Mesenchymal stem cell (in vitro differentiated cells and primary cell): ENCODE measurements at regions not wholly inside any gene's neighbourhood (a gene's known extent, or its start where the extent isn't known, plus 50 kb on each side); places are given as distances from the start of the nearest gene placed in this dataset.

Experiments
- DNase-seq: peaks from one replicate; pipeline ENCODE4 v3.0.0-alpha.2; 2013
- H2AFZ ChIP-seq: one replicate; pipeline ENCODE4 v1.6.1; 2013; ENCODE audit warnings: low read depth, mild to moderate bottlenecking, control low read depth, inconsistent platforms, low read length, moderate library complexity
- H2AK5ac ChIP-seq: 2 replicates; pipeline ENCODE4 v1.6.1; 2013; ENCODE audit warnings: low read length, moderate library complexity, mild to moderate bottlenecking, inconsistent platforms; ENCODE audit not compliant: severe bottlenecking
- H2BK120ac ChIP-seq: one replicate; pipeline ENCODE4 v1.6.1; 2013; ENCODE audit warnings: low read depth, mild to moderate bottlenecking, inconsistent platforms, low read length, moderate library complexity
- H2BK12ac ChIP-seq, 2 experiments: one replicate each; pipeline ENCODE4 v1.6.1; 2013; ENCODE audit warnings: inconsistent platforms in 2 of 2, low read length in 2 of 2, mild to moderate bottlenecking in 2 of 2, moderate library complexity in 2 of 2, control low read depth in 1 of 2
- H2BK15ac ChIP-seq: one replicate; pipeline ENCODE4 v1.6.1; 2013; ENCODE audit warnings: mild to moderate bottlenecking, low read depth, inconsistent platforms; ENCODE audit not compliant: poor library complexity, severe bottlenecking
- H2BK5ac ChIP-seq: 2 replicates; pipeline ENCODE4 v1.6.1; 2013; ENCODE audit warnings: low read depth, mild to moderate bottlenecking, low read length, control low read depth, inconsistent platforms; ENCODE audit not compliant: poor library complexity, severe bottlenecking
- H3K14ac ChIP-seq, 2 experiments: one replicate each; pipeline ENCODE4 v1.6.1; 2013; ENCODE audit warnings: inconsistent platforms in 2 of 2, low read length in 2 of 2, control low read depth in 1 of 2, mild to moderate bottlenecking in 1 of 2, moderate library complexity in 1 of 2
- H3K18ac ChIP-seq, 2 experiments: one replicate each; pipeline ENCODE4 v1.6.1; 2013; ENCODE audit warnings: inconsistent platforms in 2 of 2, low read length in 2 of 2, control low read depth in 1 of 2, low read depth in 1 of 2, mild to moderate bottlenecking in 1 of 2
- H3K23ac ChIP-seq, 2 experiments: one replicate each; pipeline ENCODE4 v1.6.1; 2013; ENCODE audit warnings: inconsistent platforms in 2 of 2, low read length in 2 of 2, mild to moderate bottlenecking in 2 of 2, moderate library complexity in 2 of 2, control low read depth in 1 of 2
- H3K27ac ChIP-seq: 2 replicates; pipeline ENCODE4 v1.5.1; 2013; ENCODE audit warnings: mild to moderate bottlenecking, moderate library complexity, low read length, control low read depth, inconsistent platforms; ENCODE audit not compliant: poor library complexity, severe bottlenecking
- H3K27me3 ChIP-seq, 2 experiments: 2 replicates each; pipeline versions ENCODE4 v1.6.1 to v1.7.0; 2013; ENCODE audit warnings: low read length in 2 of 2, mild to moderate bottlenecking in 2 of 2, moderate library complexity in 2 of 2, control low read depth in 1 of 2, inconsistent platforms in 1 of 2; ENCODE audit not compliant: control insufficient read depth in 1 of 2, insufficient read depth in 1 of 2
- H3K36me3 ChIP-seq, 2 experiments: 2 replicates each; pipeline versions ENCODE4 v1.6.1 to v1.7.0; 2013; ENCODE audit warnings: low read length in 2 of 2, control low read depth in 1 of 2, inconsistent platforms in 1 of 2, low read depth in 1 of 2, mild to moderate bottlenecking in 1 of 2; ENCODE audit not compliant: insufficient read depth in 2 of 2, control insufficient read depth in 1 of 2
- H3K4ac ChIP-seq, 2 experiments: one replicate each; pipeline ENCODE4 v1.6.1; 2013; ENCODE audit warnings: inconsistent platforms in 2 of 2, low read length in 2 of 2, mild to moderate bottlenecking in 2 of 2, moderate library complexity in 2 of 2, control low read depth in 1 of 2, low read depth in 1 of 2
- H3K4me1 ChIP-seq: 2 replicates; pipeline ENCODE4 v1.6.1; 2013; ENCODE audit warnings: low read depth, low read length, control low read depth; ENCODE audit not compliant: control insufficient read depth, insufficient read depth
- H3K4me2 ChIP-seq: 2 replicates; pipeline ENCODE4 v1.6.1; 2013; ENCODE audit warnings: low read length, mild to moderate bottlenecking, inconsistent platforms; ENCODE audit not compliant: poor library complexity, severe bottlenecking
- H3K4me3 ChIP-seq, 2 experiments: 2 replicates each; pipeline versions ENCODE4 v1.5.1 to v1.7.0; 2013; ENCODE audit warnings: low read length in 2 of 2, mild to moderate bottlenecking in 2 of 2, control low read depth in 1 of 2, low read depth in 1 of 2; ENCODE audit not compliant: insufficient read depth in 1 of 2
- H3K79me1 ChIP-seq: replicated peaks from 2 replicates; pipeline ENCODE4 v1.6.1; 2013; ENCODE audit warnings: mild to moderate bottlenecking, control low read depth, low read length, inconsistent platforms; ENCODE audit not compliant: poor library complexity, severe bottlenecking
- H3K9ac ChIP-seq: 2 replicates; pipeline ENCODE4 v1.7.0; 2013; ENCODE audit warnings: mild to moderate bottlenecking, low read length, moderate library complexity
- H3K9me3 ChIP-seq: 2 replicates; pipeline ENCODE4 v1.7.0; 2013; ENCODE audit warnings: mild to moderate bottlenecking, low read length; ENCODE audit not compliant: control insufficient read depth
- H4K8ac ChIP-seq: one replicate; pipeline ENCODE4 v1.6.1; 2013; ENCODE audit warnings: inconsistent platforms, mild to moderate bottlenecking, low read length, moderate library complexity
- H4K91ac ChIP-seq: one replicate; pipeline ENCODE4 v1.6.1; 2013; ENCODE audit warnings: mild to moderate bottlenecking, low read length, inconsistent platforms
- WGBS: methylation state at CpG from one replicate; pipeline ENCODE4 v1.1.7; 2013; ENCODE audit warnings: mixed read lengths; 5-methylcytosine and 5-hydroxymethylcytosine counted together

- Histone ChIP-seq H3K4me2 (no peak overlapping the region), H3K23ac (no peak overlapping the region), H3K14ac (no peak overlapping the region), H4K8ac (no peak overlapping the region), H3K79me1 (no peaks in the 10 kb centered on the region), H2BK12ac (no peak overlapping the region), H3K27me3 (no peaks in the 10 kb centered on the region), H3K9ac (no peak overlapping the region), H2BK5ac (no peak overlapping the region), H2AFZ (no peak overlapping the region), H2AK5ac (no peak overlapping the region), H3K4ac (no peak overlapping the region), H3K36me3 (no peaks in the 10 kb centered on the region), H3K4me1 (no peaks in the 10 kb centered on the region), H3K9me3 (no peaks in the 10 kb centered on the region), H4K91ac (no peak overlapping the region), H2BK15ac (no peak overlapping the region), H3K27ac (no peak overlapping the region), H3K18ac (no peak overlapping the region), H3K4me3 (no peak overlapping the region), H2BK120ac (no peak overlapping the region)
- no peak for DNase-seq
- WGBS = 90% methylated on average over 2 of the region's 3 CpGs
These were observed 452.7 kb upstream of the DAB2 start for GRCh38 chr5:39877479-39877878.

- Histone ChIP-seq H3K4me3 (no peak overlapping the region), H3K4me2 (no peak overlapping the region), H3K27ac (no peak overlapping the region), H4K91ac (no peak overlapping the region), H3K27me3 (no peaks in the 10 kb centered on the region), H2BK12ac (no peak overlapping the region), H3K14ac (no peak overlapping the region), H3K79me1 (no peaks in the 10 kb centered on the region), H3K9me3 (no peaks in the 10 kb centered on the region), H2AK5ac (no peak overlapping the region), H3K36me3 (no peaks in the 10 kb centered on the region), H3K23ac (no peak overlapping the region), H3K9ac (no peak overlapping the region), H2AFZ (no peak overlapping the region), H3K4me1 (no peaks in the 10 kb centered on the region), H2BK5ac (no peak overlapping the region), H4K8ac (no peak overlapping the region), H2BK15ac (no peak overlapping the region), H2BK120ac (no peak overlapping the region), H3K18ac (no peak overlapping the region), H3K4ac (no peak overlapping the region)
- no peak for DNase-seq
- no CpG with 5 or more reads among the region's 1 CpG for WGBS
These were observed 451.4 kb upstream of the DAB2 start for GRCh38 chr5:39876146-39876545.

DNA sequence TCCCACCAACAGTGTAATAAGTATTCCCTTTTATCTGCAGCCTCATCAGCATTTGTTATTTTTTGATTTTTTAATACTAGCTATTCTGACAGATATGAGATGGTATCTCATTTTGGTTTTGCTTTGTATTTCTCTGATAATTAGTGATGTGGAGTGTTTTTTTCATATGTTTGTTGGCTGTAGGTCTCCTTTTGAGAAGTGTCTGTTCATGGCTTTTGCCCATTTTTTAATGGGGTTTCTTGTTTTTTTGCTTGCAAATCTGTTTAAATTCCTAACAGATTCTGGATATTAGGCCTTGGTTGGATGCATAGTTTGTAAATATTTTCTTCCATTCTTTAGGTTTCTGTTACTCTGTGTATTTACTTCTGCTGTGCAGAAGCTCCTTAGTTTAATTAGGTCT is 445.4 kb upstream of the DAB2 start:
- no peak overlapping the region for H2BK12ac ChIP-seq

GRCh38 chr5:39869396-39869795 is 444.6 kb upstream of the DAB2 start:
- Histone ChIP-seq H3K18ac (no peak overlapping the region), H3K9ac (no peak overlapping the region), H2BK5ac (no peak overlapping the region), H3K4me1 (no peaks in the 10 kb centered on the region), H2AFZ (no peak overlapping the region), H3K79me1 (no peaks in the 10 kb centered on the region), H3K14ac (no peak overlapping the region), H2AK5ac (no peak overlapping the region), H3K4ac (no peak overlapping the region), H3K4me2 (no peak overlapping the region), H3K4me3 (no peak overlapping the region), H4K8ac (no peak overlapping the region), H2BK12ac (no peak overlapping the region), H2BK15ac (no peak overlapping the region), H4K91ac (no peak overlapping the region), H3K27me3 (no peaks in the 10 kb centered on the region), H3K23ac (no peak overlapping the region), H3K27ac (no peak overlapping the region), H3K36me3 (no peaks in the 10 kb centered on the region), H3K9me3 (peaks cover 13% of the 10 kb centered on the region), H2BK120ac (no peak overlapping the region)
- no peak for DNase-seq
- no CpG with 5 or more reads among the region's 1 CpG for WGBS

More for the DNA sequence above, 445.4 kb upstream of the DAB2 start:
- Histone ChIP-seq H4K91ac (no peak overlapping the region), H3K27ac (no peak overlapping the region), H2BK15ac (no peak overlapping the region), H3K9me3 (peaks cover 13% of the 10 kb centered on the region), H3K79me1 (no peaks in the 10 kb centered on the region), H3K36me3 (no peaks in the 10 kb centered on the region), H2AFZ (no peak overlapping the region), H3K4ac (no peak overlapping the region), H3K9ac (no peak overlapping the region), H2BK120ac (no peak overlapping the region), H2BK5ac (no peak overlapping the region), H3K4me1 (no peaks in the 10 kb centered on the region), H2AK5ac (no peak overlapping the region), H3K23ac (no peak overlapping the region), H3K27me3 (no peaks in the 10 kb centered on the region), H3K4me3 (no peak overlapping the region), H3K14ac (no peak overlapping the region), H4K8ac (no peak overlapping the region), H3K18ac (no peak overlapping the region), H3K4me2 (no peak overlapping the region)
- DNase-seq = no peak
